ENCODE measurements at regions not wholly inside any gene's neighbourhood (a gene's known extent, or its start where the extent isn't known, plus 50 kb on each side); places are given as distances from the start of the nearest gene placed in this dataset.

DNA sequence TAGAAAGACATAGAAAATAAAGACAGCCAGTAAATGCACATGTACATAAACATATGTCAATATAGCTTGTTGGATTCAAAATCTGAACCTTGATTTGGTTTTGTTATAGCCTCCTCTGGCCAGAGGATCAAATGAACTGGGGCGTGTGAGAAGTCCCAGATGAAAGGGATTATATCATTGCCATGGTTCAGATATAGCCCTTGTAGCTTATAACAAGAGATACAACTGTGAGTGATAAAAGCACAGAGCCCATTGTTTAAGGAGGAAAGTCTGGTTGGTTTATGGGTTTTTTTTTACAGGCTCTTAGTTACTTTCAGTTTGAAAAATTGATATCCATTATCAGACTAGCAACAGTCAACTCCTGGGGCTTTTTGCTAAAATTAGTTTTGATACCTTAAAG is 101.7 kb upstream of the GLRA2 start:
- H2AFZ ChIP-seq (ENCODE audit: control insufficient read depth, low read length) = no peak overlapping the region
- H3K9me3 ChIP-seq (ENCODE audit: control insufficient read depth, low read depth, low read length) = no peaks in the 10 kb centered on the region
- no peak for DNase-seq (ENCODE audit: low read depth, low spot score)
- dilution Hi-C loops (cut with MboI; ENCODE audit: extremely low pct_ligation_motif_present, low sequenced_read_pairs) = no loop called here
- no peak overlapping the region for H3K4me2 ChIP-seq (ENCODE audit: control insufficient read depth, extremely low read depth, insufficient read depth, low read depth, low read length)
- TF ChIP-seq EZH2 (IDR thresholded peaks at IDR 0.05; ENCODE audit: low read length) = no peak
- TF ChIP-seq, protein P1, sequence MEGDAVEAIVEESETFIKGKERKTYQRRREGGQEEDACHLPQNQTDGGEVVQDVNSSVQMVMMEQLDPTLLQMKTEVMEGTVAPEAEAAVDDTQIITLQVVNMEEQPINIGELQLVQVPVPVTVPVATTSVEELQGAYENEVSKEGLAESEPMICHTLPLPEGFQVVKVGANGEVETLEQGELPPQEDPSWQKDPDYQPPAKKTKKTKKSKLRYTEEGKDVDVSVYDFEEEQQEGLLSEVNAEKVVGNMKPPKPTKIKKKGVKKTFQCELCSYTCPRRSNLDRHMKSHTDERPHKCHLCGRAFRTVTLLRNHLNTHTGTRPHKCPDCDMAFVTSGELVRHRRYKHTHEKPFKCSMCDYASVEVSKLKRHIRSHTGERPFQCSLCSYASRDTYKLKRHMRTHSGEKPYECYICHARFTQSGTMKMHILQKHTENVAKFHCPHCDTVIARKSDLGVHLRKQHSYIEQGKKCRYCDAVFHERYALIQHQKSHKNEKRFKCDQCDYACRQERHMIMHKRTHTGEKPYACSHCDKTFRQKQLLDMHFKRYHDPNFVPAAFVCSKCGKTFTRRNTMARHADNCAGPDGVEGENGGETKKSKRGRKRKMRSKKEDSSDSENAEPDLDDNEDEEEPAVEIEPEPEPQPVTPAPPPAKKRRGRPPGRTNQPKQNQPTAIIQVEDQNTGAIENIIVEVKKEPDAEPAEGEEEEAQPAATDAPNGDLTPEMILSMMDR (optimal IDR thresholded peaks at IDR 0.05 in 1 of 3, IDR thresholded peaks at IDR 0.05 in 1 of 3, conservative IDR thresholded peaks at IDR 0.05 in 1 of 3; ENCODE audit: extremely low read depth in 1 of 3, insufficient read depth in 2 of 3, low read length in 3 of 3) = no peak
- no peak overlapping the region for H3K9ac ChIP-seq (ENCODE audit: control insufficient read depth, extremely low read depth, insufficient read depth, low read length)
- no peak overlapping the region for H3K4me3 ChIP-seq (ENCODE audit: control insufficient read depth in 2 of 3, extremely low read depth in 1 of 3, insufficient read depth in 2 of 3, low read depth in 1 of 3, low read length in 3 of 3)
- no peaks in the 10 kb centered on the region for H4K20me1 ChIP-seq (ENCODE audit: control insufficient read depth, extremely low read depth, insufficient read depth, low read length)
- H3K27me3 ChIP-seq (ENCODE audit: control insufficient read depth, extremely low read depth, insufficient read depth, low read length) = no peaks in the 10 kb centered on the region
- H3K36me3 ChIP-seq (ENCODE audit: control insufficient read depth in 2 of 2, extremely low read depth in 1 of 2, insufficient read depth in 2 of 2, low read length in 2 of 2) = no peaks in the 10 kb centered on the region
- no peaks in the 10 kb centered on the region for H3K79me2 ChIP-seq (ENCODE audit: control insufficient read depth, insufficient read depth, low read length)
- H3K4me1 ChIP-seq (ENCODE audit: control insufficient read depth, extremely low read depth, insufficient read depth, low read length) = no peaks in the 10 kb centered on the region
- H3K27ac ChIP-seq (ENCODE audit: control insufficient read depth, insufficient read depth, low read length) = no peak overlapping the region
- H3K9me1 ChIP-seq (ENCODE audit: control insufficient read depth, extremely low read depth, insufficient read depth, low read length) = no peaks in the 10 kb centered on the region
- no peak for FAIRE-seq

- Histone ChIP-seq H3K9ac (ENCODE audit: control insufficient read depth, extremely low read depth, insufficient read depth, low read length) (no peak overlapping the region), H3K9me3 (ENCODE audit: control insufficient read depth, low read depth, low read length) (no peaks in the 10 kb centered on the region), H3K4me3 (ENCODE audit: control insufficient read depth in 2 of 3, extremely low read depth in 1 of 3, insufficient read depth in 2 of 3, low read depth in 1 of 3, low read length in 3 of 3) (no peak overlapping the region), H2AFZ (ENCODE audit: control insufficient read depth, low read length) (no peak overlapping the region), H3K79me2 (ENCODE audit: control insufficient read depth, insufficient read depth, low read length) (no peaks in the 10 kb centered on the region), H3K27ac (ENCODE audit: control insufficient read depth, insufficient read depth, low read length) (no peak overlapping the region), H3K36me3 (ENCODE audit: control insufficient read depth in 2 of 2, extremely low read depth in 1 of 2, insufficient read depth in 2 of 2, low read length in 2 of 2) (no peaks in the 10 kb centered on the region), H3K4me2 (ENCODE audit: control insufficient read depth, extremely low read depth, insufficient read depth, low read depth, low read length) (no peak overlapping the region), H3K4me1 (ENCODE audit: control insufficient read depth, extremely low read depth, insufficient read depth, low read length) (no peaks in the 10 kb centered on the region), H4K20me1 (ENCODE audit: control insufficient read depth, extremely low read depth, insufficient read depth, low read length) (no peaks in the 10 kb centered on the region), H3K9me1 (ENCODE audit: control insufficient read depth, extremely low read depth, insufficient read depth, low read length) (no peaks in the 10 kb centered on the region), H3K27me3 (ENCODE audit: control insufficient read depth, extremely low read depth, insufficient read depth, low read length) (no peaks in the 10 kb centered on the region)
- FAIRE-seq (no peak), DNase-seq (ENCODE audit: low read depth, low spot score) (no peak)
- TF ChIP-seq, protein P1 (optimal IDR thresholded peaks at IDR 0.05 in 1 of 3, IDR thresholded peaks at IDR 0.05 in 1 of 3, conservative IDR thresholded peaks at IDR 0.05 in 1 of 3; ENCODE audit: extremely low read depth in 1 of 3, insufficient read depth in 2 of 3, low read length in 3 of 3) = no peak
- TF ChIP-seq EZH2 (IDR thresholded peaks at IDR 0.05; ENCODE audit: low read length) = no peak
- dilution Hi-C loops (cut with MboI; ENCODE audit: extremely low pct_ligation_motif_present, low sequenced_read_pairs) = no loop called here
Measured at GRCh38 chrX:14420841-14421240, 108.5 kb upstream of the GLRA2 start.
